Endodermal cell (in vitro differentiated cells): ENCODE measurements at regions not wholly inside any gene's neighbourhood (a gene's known extent, or its start where the extent isn't known, plus 50 kb on each side); places are given as distances from the start of the nearest gene placed in this dataset.

Experiments used
- DNase-seq: peaks from one replicate; pipeline ENCODE4 v3.0.0-alpha.2; 2017
- H3K27ac ChIP-seq: 2 replicates; pipeline ENCODE4 v1.5.1; 2013; ENCODE audit warnings: mild to moderate bottlenecking, low read depth, low read length, moderate library complexity
- H3K27me3 ChIP-seq: 2 replicates; pipeline ENCODE4 v1.6.1; 2013; ENCODE audit warnings: mild to moderate bottlenecking, low read length, moderate library complexity; ENCODE audit not compliant: insufficient read depth, control insufficient read depth, poor library complexity, severe bottlenecking
- H3K36me3 ChIP-seq: 2 replicates; pipeline ENCODE4 v1.7.0; 2013; ENCODE audit warnings: mild to moderate bottlenecking, low read length, moderate library complexity; ENCODE audit not compliant: control insufficient read depth, insufficient read depth
- H3K4me1 ChIP-seq: one replicate; pipeline ENCODE4 v1.7.0; 2013; ENCODE audit warnings: low read length; ENCODE audit not compliant: control insufficient read depth, insufficient read depth
- H3K4me3 ChIP-seq: 2 replicates; pipeline ENCODE4 v1.5.1; 2013; ENCODE audit warnings: mild to moderate bottlenecking, low read length, moderate library complexity
- H3K9ac ChIP-seq: 2 replicates; pipeline ENCODE4 v1.6.1; 2013; ENCODE audit warnings: mild to moderate bottlenecking, low read length, moderate library complexity; ENCODE audit not compliant: poor library complexity, severe bottlenecking; ENCODE audit errors: extremely low read depth
- H3K9me3 ChIP-seq: 2 replicates; pipeline ENCODE4 v1.6.1; 2013; ENCODE audit warnings: mild to moderate bottlenecking, low read length, moderate library complexity; ENCODE audit not compliant: control insufficient read depth
- H3K27ac Mint-ChIP-seq: 2 replicates; pipeline ENCODE4 v1.8.0; 2020; ENCODE audit warnings: mixed read lengths
- H3K27me3 Mint-ChIP-seq: 2 replicates; pipeline ENCODE4 v1.8.0; 2021; ENCODE audit warnings: mild to moderate bottlenecking, mixed read lengths; ENCODE audit not compliant: insufficient read depth
- H3K36me3 Mint-ChIP-seq: 2 replicates; pipeline ENCODE4 v1.8.0; 2020; ENCODE audit warnings: low read depth, mixed read lengths
- H3K4me1 Mint-ChIP-seq: 2 replicates; pipeline ENCODE4 v1.8.0; 2020; ENCODE audit warnings: mixed read lengths
- H3K4me3 Mint-ChIP-seq: 2 replicates; pipeline ENCODE4 v1.8.0; 2020; ENCODE audit warnings: mild to moderate bottlenecking, moderate library complexity, mixed read lengths
- H3K9me3 Mint-ChIP-seq: 2 replicates; pipeline ENCODE4 v1.8.0; 2020; ENCODE audit warnings: mild to moderate bottlenecking, mixed read lengths
- WGBS, 2 experiments: methylation state at CpG; one replicate each; pipeline versions ENCODE4 v1.1.5 to v1.1.7; 2013; ENCODE audit warnings: missing lambda C conversion rate in 2 of 2, mixed read lengths in 1 of 2; ENCODE audit not compliant: insufficient coverage in 1 of 2, insufficient read length in 1 of 2; 5-methylcytosine and 5-hydroxymethylcytosine counted together
- TF ChIP-seq, protein P1 (sequence below): fragments of 200-600 bp; sonication (generic); conservative IDR thresholded peaks from 2 replicates; pipeline ENCODE4 v1.5.0; 2021; ENCODE audit warnings: antibody characterized with exemption, mild to moderate bottlenecking

- H3K9ac ChIP-seq, result no peak overlapping the region
- H3K36me3 ChIP-seq, result no peaks in the 10 kb centered on the region
- DNase-seq, result no peak
- no peaks in the 10 kb centered on the region for H3K9me3 Mint-ChIP-seq
- H3K4me3 Mint-ChIP-seq, result no peak overlapping the region
- no peaks in the 10 kb centered on the region for H3K4me1 Mint-ChIP-seq
- H3K4me3 ChIP-seq, result no peak overlapping the region
- TF ChIP-seq, protein P1, sequence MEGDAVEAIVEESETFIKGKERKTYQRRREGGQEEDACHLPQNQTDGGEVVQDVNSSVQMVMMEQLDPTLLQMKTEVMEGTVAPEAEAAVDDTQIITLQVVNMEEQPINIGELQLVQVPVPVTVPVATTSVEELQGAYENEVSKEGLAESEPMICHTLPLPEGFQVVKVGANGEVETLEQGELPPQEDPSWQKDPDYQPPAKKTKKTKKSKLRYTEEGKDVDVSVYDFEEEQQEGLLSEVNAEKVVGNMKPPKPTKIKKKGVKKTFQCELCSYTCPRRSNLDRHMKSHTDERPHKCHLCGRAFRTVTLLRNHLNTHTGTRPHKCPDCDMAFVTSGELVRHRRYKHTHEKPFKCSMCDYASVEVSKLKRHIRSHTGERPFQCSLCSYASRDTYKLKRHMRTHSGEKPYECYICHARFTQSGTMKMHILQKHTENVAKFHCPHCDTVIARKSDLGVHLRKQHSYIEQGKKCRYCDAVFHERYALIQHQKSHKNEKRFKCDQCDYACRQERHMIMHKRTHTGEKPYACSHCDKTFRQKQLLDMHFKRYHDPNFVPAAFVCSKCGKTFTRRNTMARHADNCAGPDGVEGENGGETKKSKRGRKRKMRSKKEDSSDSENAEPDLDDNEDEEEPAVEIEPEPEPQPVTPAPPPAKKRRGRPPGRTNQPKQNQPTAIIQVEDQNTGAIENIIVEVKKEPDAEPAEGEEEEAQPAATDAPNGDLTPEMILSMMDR, result no peak
- H3K27me3 ChIP-seq, result no peaks in the 10 kb centered on the region
- no peaks in the 10 kb centered on the region for H3K36me3 Mint-ChIP-seq
- H3K27ac ChIP-seq, result no peak overlapping the region
- no peaks in the 10 kb centered on the region for H3K4me1 ChIP-seq
- no peaks in the 10 kb centered on the region for H3K9me3 ChIP-seq
- H3K27me3 Mint-ChIP-seq, result peaks cover 1% of the 10 kb centered on the region
- WGBS, 2 experiments, result 89 to 91% methylated on average over 13 of the region's 13 CpGs
- H3K27ac Mint-ChIP-seq, result no peak overlapping the region
Observed at GRCh38 chr15:97892167-97892938, 68.2 kb upstream of the ARRDC4 start.

DNA sequence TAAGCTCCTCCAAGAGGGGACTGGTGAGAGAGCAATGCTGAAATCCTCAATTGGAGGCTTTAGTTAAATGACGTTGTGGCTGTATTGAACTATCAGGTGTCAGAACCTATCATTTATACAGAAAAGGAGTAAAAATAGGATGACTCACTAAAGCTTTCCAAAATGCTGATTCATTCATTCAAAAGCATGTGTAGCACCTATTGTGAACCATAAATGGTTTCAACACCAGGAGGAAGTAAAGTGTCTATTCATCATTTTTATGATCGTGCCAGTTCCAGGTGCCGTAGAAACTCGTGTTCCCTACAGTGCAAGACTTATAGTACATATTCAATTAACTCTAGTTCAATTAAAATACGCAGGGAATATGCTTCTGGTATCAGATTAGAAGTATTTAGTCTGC is 66.5 kb upstream of the ARRDC4 start:
- H3K27me3 Mint-ChIP-seq, result peaks cover 1% of the 10 kb centered on the region
- H3K36me3 Mint-ChIP-seq, result no peaks in the 10 kb centered on the region
- DNase-seq, result no peak
- 79% methylated on average over 5 of the region's 5 CpGs; no CpG with 5 or more reads in 1 of the 2 experiments for WGBS, 2 experiments
- Histone ChIP-seq H3K9ac (no peak overlapping the region), H3K27me3 (no peaks in the 10 kb centered on the region), H3K36me3 (no peaks in the 10 kb centered on the region), H3K27ac (no peak overlapping the region), H3K4me3 (no peak overlapping the region), H3K4me1 (no peaks in the 10 kb centered on the region), H3K9me3 (no peaks in the 10 kb centered on the region)
- TF ChIP-seq, protein P1, result no peak
- no peak overlapping the region for H3K4me3 Mint-ChIP-seq
- no peaks in the 10 kb centered on the region for H3K9me3 Mint-ChIP-seq
- H3K27ac Mint-ChIP-seq, result no peak overlapping the region
- no peaks in the 10 kb centered on the region for H3K4me1 Mint-ChIP-seq

- no peak overlapping the region for H3K9ac ChIP-seq
- peaks cover 33% of the 10 kb centered on the region for H3K27me3 ChIP-seq
- TF ChIP-seq, protein P1, result no peak
- no peak overlapping the region for H3K27ac Mint-ChIP-seq
- no peaks in the 10 kb centered on the region for H3K9me3 ChIP-seq
- no peaks in the 10 kb centered on the region for H3K9me3 Mint-ChIP-seq
- H3K4me3 ChIP-seq, result no peak overlapping the region
- no peaks in the 10 kb centered on the region for H3K4me1 ChIP-seq
- no peaks in the 10 kb centered on the region for H3K36me3 Mint-ChIP-seq
- no peak overlapping the region for H3K27ac ChIP-seq
- peaks cover 2% of the 10 kb centered on the region for H3K4me1 Mint-ChIP-seq
- peaks cover 23% of the 10 kb centered on the region for H3K27me3 Mint-ChIP-seq
- H3K4me3 Mint-ChIP-seq, result no peak overlapping the region
- no peaks in the 10 kb centered on the region for H3K36me3 ChIP-seq
- DNase-seq, result no peak
- 77 to 80% methylated on average over 4 to 5 of the region's 5 CpGs for WGBS, 2 experiments
Observed at GRCh38 chr15:97899981-97900380, 60.5 kb upstream of the ARRDC4 start.
